Prostate gland (tissue), 2 donors: ENCODE measurements at regions not wholly inside any gene's neighbourhood (a gene's known extent, or its start where the extent isn't known, plus 50 kb on each side); places are given as distances from the start of the nearest gene placed in this dataset.

ENCODE experiments used
- POLR2A ChIP-seq: fragments of 450-650 bp; IDR thresholded peaks from one replicate; pipeline ENCODE4 v1.6.1; 2016; ENCODE audit warnings: antibody characterized with exemption, mild to moderate bottlenecking
- TF ChIP-seq, protein P1 (sequence below), 4 experiments: fragments of 200-600 bp in 2 of 4; fragments of 450-650 bp in 2 of 4; sonication (generic) in 2 of 4; IDR thresholded peaks; 1 replicate in 3 of 4; 2 replicates in 1 of 4; pipeline ENCODE4 v1.5.1; 2016 to 2019; ENCODE audit warnings: antibody characterized with exemption in 4 of 4, mild to moderate bottlenecking in 2 of 4, moderate library complexity in 2 of 4

GRCh38 chr18:79581911-79582310, 97.7 kb upstream of the CTDP1 start:
- TF ChIP-seq, protein P1, sequence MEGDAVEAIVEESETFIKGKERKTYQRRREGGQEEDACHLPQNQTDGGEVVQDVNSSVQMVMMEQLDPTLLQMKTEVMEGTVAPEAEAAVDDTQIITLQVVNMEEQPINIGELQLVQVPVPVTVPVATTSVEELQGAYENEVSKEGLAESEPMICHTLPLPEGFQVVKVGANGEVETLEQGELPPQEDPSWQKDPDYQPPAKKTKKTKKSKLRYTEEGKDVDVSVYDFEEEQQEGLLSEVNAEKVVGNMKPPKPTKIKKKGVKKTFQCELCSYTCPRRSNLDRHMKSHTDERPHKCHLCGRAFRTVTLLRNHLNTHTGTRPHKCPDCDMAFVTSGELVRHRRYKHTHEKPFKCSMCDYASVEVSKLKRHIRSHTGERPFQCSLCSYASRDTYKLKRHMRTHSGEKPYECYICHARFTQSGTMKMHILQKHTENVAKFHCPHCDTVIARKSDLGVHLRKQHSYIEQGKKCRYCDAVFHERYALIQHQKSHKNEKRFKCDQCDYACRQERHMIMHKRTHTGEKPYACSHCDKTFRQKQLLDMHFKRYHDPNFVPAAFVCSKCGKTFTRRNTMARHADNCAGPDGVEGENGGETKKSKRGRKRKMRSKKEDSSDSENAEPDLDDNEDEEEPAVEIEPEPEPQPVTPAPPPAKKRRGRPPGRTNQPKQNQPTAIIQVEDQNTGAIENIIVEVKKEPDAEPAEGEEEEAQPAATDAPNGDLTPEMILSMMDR (IDR thresholded peaks at IDR 0.05) = no peak
- no peak for TF ChIP-seq POLR2A
